ENCODE measurements at regions not wholly inside any gene's neighbourhood (a gene's known extent, or its start where the extent isn't known, plus 50 kb on each side); places are given as distances from the start of the nearest gene placed in this dataset.

DNA sequence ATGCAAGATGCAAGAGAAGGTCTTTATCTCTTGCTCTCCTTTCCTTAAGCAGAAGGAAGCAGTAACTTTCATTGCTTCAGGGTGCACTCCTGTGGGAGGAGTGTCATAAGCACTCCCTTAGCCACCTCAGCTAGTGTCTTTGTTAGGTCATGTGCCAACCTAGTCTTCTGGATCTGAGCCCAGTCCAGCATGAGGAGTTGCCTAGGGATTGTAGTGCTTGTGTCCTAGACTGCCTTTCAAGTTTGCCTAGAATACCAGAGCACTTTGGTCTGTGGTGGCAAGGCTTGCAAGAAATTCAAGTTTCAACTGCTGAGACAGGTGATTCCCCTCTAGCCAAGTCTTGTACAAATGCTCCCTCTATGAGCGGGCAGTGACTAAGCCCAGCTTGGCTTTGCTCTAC lies 633.6 kb downstream of the ZNF385D start:
- TF ChIP-seq, protein P1, sequence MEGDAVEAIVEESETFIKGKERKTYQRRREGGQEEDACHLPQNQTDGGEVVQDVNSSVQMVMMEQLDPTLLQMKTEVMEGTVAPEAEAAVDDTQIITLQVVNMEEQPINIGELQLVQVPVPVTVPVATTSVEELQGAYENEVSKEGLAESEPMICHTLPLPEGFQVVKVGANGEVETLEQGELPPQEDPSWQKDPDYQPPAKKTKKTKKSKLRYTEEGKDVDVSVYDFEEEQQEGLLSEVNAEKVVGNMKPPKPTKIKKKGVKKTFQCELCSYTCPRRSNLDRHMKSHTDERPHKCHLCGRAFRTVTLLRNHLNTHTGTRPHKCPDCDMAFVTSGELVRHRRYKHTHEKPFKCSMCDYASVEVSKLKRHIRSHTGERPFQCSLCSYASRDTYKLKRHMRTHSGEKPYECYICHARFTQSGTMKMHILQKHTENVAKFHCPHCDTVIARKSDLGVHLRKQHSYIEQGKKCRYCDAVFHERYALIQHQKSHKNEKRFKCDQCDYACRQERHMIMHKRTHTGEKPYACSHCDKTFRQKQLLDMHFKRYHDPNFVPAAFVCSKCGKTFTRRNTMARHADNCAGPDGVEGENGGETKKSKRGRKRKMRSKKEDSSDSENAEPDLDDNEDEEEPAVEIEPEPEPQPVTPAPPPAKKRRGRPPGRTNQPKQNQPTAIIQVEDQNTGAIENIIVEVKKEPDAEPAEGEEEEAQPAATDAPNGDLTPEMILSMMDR (IDR thresholded peaks at IDR 0.05), result no peak
- no peak for TF ChIP-seq POLR2A (IDR thresholded peaks at IDR 0.05)

All from thyroid gland (tissue), 4 donors.